Upper lobe of right lung (tissue), 1 donor: ENCODE measurements at regions not wholly inside any gene's neighbourhood (a gene's known extent, or its start where the extent isn't known, plus 50 kb on each side); places are given as distances from the start of the nearest gene placed in this dataset.

Experiments
- ATAC-seq: fragments of 200-7000 bp; cut with Tn5 transposase; one replicate; pipeline ENCODE4 v1.9.1; 2020; ENCODE audit warnings: mild to moderate bottlenecking, moderate library complexity
- DNase-seq: peaks from one replicate; pipeline ENCODE4 v3.0.0-alpha.2; 2020
- H3K27ac ChIP-seq: fragments of 200-600 bp; one replicate; pipeline ENCODE4 v1.8.0; 2022
- H3K27me3 ChIP-seq: fragments of 200-600 bp; one replicate; pipeline ENCODE4 v1.8.0; 2022; ENCODE audit warnings: mild to moderate bottlenecking
- H3K36me3 ChIP-seq: fragments of 200-600 bp; one replicate; pipeline ENCODE4 v1.8.0; 2022
- H3K4me1 ChIP-seq: fragments of 200-600 bp; one replicate; pipeline ENCODE4 v1.8.0; 2022
- H3K4me3 ChIP-seq: fragments of 200-600 bp; one replicate; pipeline ENCODE4 v1.8.0; 2022; ENCODE audit warnings: mild to moderate bottlenecking
- H3K9me3 ChIP-seq: fragments of 200-600 bp; one replicate; pipeline ENCODE4 v1.8.0; 2022
- intact Hi-C: fragments of 100-400 bp; cut with DNase I; formaldehyde crosslinking; loops from one replicate; pipeline ENCODE4 v1.11.0; 2022
- TF ChIP-seq, protein P1 (sequence below): fragments of 200-600 bp; IDR thresholded peaks from one replicate; pipeline ENCODE4 v1.8.0; 2022; ENCODE audit warnings: antibody characterized with exemption
- donor health status: DM: no; HTN: yes; CAD: no; lungs with severe emphysema.

DNA sequence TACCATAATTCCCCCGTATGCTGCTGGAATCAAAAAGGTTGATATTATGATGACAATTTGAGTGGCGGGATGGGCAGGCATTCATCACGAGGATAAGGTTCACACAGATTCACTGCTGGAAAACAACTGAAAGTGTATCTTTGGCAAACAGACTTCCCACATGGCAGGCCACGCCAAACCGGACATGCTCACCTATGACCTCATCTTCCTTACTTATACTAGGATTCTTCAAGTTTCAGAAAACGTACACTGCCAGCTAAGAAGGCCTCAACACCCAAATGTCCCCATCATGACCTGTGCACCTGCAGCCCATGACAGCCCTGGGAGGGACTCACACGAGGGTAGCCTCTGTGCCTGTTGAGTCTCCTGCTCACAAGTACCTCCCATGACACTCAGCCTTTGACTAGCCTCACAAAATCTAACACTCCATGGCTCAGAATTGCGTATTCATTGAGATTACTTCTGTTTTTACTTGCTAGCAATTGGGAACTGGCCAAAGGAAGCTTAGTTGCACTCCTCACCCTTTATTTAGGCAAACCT, 259.0 kb upstream of the GHITM start:
- Histone ChIP-seq H3K4me1 (peaks cover 11% of the 10 kb centered on the region), H3K27ac (no peak overlapping the region), H3K27me3 (no peaks in the 10 kb centered on the region), H3K36me3 (no peaks in the 10 kb centered on the region), H3K9me3 (no peaks in the 10 kb centered on the region), H3K4me3 (no peak overlapping the region)
- ATAC-seq (no peak), DNase-seq (no peak)
- TF ChIP-seq, protein P1, sequence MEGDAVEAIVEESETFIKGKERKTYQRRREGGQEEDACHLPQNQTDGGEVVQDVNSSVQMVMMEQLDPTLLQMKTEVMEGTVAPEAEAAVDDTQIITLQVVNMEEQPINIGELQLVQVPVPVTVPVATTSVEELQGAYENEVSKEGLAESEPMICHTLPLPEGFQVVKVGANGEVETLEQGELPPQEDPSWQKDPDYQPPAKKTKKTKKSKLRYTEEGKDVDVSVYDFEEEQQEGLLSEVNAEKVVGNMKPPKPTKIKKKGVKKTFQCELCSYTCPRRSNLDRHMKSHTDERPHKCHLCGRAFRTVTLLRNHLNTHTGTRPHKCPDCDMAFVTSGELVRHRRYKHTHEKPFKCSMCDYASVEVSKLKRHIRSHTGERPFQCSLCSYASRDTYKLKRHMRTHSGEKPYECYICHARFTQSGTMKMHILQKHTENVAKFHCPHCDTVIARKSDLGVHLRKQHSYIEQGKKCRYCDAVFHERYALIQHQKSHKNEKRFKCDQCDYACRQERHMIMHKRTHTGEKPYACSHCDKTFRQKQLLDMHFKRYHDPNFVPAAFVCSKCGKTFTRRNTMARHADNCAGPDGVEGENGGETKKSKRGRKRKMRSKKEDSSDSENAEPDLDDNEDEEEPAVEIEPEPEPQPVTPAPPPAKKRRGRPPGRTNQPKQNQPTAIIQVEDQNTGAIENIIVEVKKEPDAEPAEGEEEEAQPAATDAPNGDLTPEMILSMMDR = no peak
- intact Hi-C loops = no loop called here

DNA sequence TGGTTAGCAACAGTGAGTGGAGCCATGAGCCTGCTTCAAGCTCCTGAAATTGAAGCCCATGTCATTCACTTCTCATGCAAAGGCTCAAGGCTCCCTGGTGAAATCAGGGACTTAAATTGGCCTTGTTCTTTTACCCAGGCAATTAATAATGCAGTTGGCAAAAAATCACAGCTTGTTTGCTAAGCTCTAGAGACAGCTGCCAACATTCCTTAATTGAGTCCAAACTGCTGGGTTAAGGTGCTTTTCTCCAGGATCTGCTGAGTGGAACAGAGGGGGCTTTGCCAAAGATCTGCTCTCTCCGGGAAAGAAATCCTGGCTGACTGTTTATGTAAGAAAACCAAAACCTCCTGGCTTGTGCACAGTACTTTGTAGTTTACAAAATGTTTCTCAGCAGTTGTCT, 257.6 kb upstream of the GHITM start:
- peaks cover 11% of the 10 kb centered on the region for H3K4me1 ChIP-seq
- DNase-seq (no peak), ATAC-seq (no peak)
- no peak overlapping the region for H3K4me3 ChIP-seq
- H3K9me3 ChIP-seq = no peaks in the 10 kb centered on the region
- TF ChIP-seq, protein P1 = no peak
- H3K36me3 ChIP-seq = no peaks in the 10 kb centered on the region
- intact Hi-C loops = no loop called here
- no peak overlapping the region for H3K27ac ChIP-seq
- no peaks in the 10 kb centered on the region for H3K27me3 ChIP-seq

DNA sequence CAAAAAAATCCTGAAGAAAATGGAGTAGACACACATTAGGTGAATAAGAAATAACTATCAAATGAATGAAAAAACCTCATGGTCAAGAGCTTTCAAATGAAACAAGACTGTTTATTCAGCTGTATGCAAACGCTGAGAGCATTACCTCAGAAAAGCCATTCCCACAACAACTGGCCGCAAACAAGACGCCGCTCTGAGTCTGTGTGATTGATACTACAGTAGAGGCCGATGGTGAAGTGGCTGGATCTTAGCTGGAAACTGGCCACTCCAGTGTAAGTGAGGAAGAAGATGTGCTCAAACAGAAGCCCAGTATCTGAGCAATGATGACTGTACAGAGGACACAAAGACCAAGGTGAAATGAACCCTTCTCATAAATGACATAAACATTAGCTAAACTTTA, 252.4 kb upstream of the GHITM start:
- intact Hi-C loops = no loop called here
- H3K4me1 ChIP-seq = peaks cover 4% of the 10 kb centered on the region
- H3K36me3 ChIP-seq = no peaks in the 10 kb centered on the region
- no peak for DNase-seq
- H3K27ac ChIP-seq = no peak overlapping the region
- ATAC-seq = no peak
- no peaks in the 10 kb centered on the region for H3K27me3 ChIP-seq
- H3K9me3 ChIP-seq = no peaks in the 10 kb centered on the region
- TF ChIP-seq, protein P1 = no peak
- H3K4me3 ChIP-seq = no peak overlapping the region

DNA sequence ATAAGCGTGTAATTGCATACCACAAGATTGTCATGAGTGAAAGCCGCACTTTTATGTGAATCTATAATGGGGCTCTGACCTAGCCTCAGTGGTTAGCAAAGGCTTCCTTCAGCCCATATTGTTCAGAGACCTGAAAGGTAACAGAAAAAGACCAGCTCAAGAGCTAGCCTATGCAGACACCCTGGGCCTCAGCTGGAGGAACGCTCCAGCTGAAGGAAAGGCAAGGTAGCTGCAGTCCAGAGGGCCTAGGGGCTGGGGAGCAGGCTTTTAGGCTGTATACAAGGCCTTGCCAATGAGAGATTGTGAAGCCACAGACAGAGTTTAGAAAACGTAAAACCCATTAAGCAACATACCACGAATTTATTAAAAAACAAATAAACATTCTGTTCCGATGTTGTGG, 246.6 kb upstream of the GHITM start:
- Histone ChIP-seq H3K27ac (no peak overlapping the region), H3K9me3 (no peaks in the 10 kb centered on the region), H3K4me3 (no peak overlapping the region), H3K36me3 (no peaks in the 10 kb centered on the region), H3K4me1 (no peaks in the 10 kb centered on the region), H3K27me3 (no peaks in the 10 kb centered on the region)
- TF ChIP-seq, protein P1 = no peak
- no peak for DNase-seq
- ATAC-seq = no peak
- intact Hi-C loops = no loop called here

DNA sequence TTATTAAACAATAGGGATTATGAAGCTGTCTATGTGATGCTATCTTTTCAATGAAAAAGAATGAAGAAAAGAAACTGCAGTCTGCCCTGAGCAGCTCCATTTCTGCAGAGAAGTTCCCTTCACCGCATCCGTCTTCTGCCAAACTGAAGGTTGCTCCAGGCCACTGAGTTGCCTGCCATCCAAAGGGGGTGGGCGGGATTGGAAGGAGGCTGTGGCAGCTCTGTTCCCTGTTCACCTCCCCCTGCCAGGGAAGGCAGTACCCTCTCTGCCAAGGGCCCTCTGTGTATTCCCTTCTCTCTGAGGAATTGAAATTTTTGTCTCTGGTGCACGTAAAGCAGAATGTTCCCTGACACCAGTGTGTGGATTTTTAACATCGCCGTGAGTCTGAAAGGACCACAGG, 243.1 kb upstream of the GHITM start:
- Histone ChIP-seq H3K27ac (no peak overlapping the region), H3K9me3 (no peaks in the 10 kb centered on the region), H3K27me3 (no peaks in the 10 kb centered on the region), H3K36me3 (no peaks in the 10 kb centered on the region), H3K4me1 (no peaks in the 10 kb centered on the region), H3K4me3 (no peak overlapping the region)
- ATAC-seq (no peak), DNase-seq (no peak)
- TF ChIP-seq, protein P1 = no peak
- intact Hi-C loops = no loop called here

DNA sequence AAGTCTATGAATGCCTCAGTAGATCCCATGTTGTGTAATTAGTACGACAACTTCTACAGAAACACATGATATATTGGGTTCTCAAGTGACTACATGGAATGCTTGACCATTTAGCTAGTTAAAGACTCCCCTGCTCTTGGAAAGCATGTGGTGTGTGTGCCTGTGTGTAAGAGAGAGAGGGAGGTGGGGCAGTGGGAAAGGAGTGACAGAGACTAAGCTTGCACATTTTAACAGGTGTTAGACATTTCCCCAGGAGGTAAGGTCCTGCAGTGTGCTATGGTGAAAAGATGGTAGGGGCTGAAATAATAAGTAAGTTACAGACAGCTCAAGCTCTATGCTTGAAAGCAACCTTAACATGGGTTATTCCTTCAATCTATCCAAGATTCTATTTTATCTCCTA, 241.7 kb upstream of the GHITM start:
- Histone ChIP-seq H3K4me3 (no peak overlapping the region), H3K36me3 (no peaks in the 10 kb centered on the region), H3K27me3 (no peaks in the 10 kb centered on the region), H3K9me3 (no peaks in the 10 kb centered on the region), H3K27ac (no peak overlapping the region), H3K4me1 (no peaks in the 10 kb centered on the region)
- TF ChIP-seq, protein P1 = no peak
- ATAC-seq = no peak
- DNase-seq = no peak
- intact Hi-C loops = no loop called here
